ENCODE measurements at regions not wholly inside any gene's neighbourhood (a gene's known extent, or its start where the extent isn't known, plus 50 kb on each side); places are given as distances from the start of the nearest gene placed in this dataset.

DNA sequence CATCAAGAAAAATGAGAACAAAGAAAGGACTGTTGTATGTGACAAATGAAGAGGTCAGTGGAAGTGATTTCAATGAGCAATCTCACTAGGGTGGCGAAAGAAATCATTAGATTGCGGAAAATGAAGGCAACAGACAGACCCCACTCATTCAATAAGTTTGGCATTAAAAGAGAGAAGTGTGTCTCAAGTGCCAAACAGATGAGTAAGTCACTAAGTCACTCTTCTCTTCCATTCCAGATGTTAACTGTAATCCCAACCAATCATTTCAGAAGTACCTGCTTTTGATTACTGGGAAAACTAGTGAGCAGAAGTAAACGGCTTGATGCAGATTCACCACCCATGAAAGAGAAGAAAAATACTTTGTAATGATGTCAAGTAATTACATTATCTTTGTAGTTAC, 144.3 kb upstream of the PRMT6 start:
- no peak for TF ChIP-seq EP300 (IDR thresholded peaks at IDR 0.05)
- TF ChIP-seq, protein P1, sequence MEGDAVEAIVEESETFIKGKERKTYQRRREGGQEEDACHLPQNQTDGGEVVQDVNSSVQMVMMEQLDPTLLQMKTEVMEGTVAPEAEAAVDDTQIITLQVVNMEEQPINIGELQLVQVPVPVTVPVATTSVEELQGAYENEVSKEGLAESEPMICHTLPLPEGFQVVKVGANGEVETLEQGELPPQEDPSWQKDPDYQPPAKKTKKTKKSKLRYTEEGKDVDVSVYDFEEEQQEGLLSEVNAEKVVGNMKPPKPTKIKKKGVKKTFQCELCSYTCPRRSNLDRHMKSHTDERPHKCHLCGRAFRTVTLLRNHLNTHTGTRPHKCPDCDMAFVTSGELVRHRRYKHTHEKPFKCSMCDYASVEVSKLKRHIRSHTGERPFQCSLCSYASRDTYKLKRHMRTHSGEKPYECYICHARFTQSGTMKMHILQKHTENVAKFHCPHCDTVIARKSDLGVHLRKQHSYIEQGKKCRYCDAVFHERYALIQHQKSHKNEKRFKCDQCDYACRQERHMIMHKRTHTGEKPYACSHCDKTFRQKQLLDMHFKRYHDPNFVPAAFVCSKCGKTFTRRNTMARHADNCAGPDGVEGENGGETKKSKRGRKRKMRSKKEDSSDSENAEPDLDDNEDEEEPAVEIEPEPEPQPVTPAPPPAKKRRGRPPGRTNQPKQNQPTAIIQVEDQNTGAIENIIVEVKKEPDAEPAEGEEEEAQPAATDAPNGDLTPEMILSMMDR (IDR thresholded peaks at IDR 0.05), result no peak
